ENCODE measurements at regions not wholly inside any gene's neighbourhood (a gene's known extent, or its start where the extent isn't known, plus 50 kb on each side); places are given as distances from the start of the nearest gene placed in this dataset.

DNA sequence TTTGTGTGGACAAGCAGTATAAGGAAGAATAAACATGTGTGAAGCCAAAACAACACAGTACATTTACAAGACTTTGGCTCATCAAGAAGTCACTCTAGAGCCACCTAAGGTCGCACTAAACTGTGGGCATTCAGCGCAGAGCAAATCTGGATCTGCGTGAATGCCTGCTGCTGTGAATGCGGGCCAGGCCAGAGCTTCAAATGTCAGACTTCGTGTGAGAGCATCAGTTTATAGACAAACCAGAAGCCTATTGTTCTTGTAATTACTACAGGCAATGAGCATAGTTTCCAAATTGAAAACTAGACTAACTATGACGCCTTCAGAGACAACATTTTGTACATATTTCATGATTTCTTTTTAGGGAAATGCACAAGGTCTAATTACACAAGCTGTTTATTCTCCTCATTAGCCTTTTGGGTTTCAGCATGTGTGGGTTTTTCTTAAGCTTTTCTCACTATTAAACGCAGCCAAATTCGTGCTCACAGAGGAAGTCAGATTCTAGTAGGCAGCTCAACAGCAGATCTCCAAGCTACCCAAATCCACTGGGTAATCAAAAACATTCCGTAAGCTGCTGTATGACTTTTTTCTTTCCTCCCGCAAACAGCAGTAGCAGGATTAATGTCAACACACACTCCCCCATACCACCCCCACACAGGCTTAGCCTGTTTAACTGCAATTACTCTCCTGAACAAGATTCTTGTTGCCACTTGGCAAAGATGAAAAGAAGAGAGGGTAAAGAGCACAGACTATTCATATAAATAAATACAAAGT, 84.5 kb upstream of the SETMAR start:
- Histone ChIP-seq H3K4me3 (no peak overlapping the region), H3K4me1 (peaks cover 0 to 13% (median 5%) of the 10 kb centered on the region in 4 donors), H3K9me3 (peaks cover 0 to 21% (median 0%) of the 10 kb centered on the region in 4 donors), H3K27me3 (no peaks in the 10 kb centered on the region), H3K27ac (no peak overlapping the region), H3K36me3 (no peaks in the 10 kb centered on the region)
- 21 to 34% methylated on average over 10 of the region's 10 CpGs for WGBS, 2 donors
- no peak for DNase-seq (ENCODE audit: low spot score in 2 of 2)
- TF ChIP-seq EP300 (IDR thresholded peaks at IDR 0.05): no peak
- TF ChIP-seq, protein P1, sequence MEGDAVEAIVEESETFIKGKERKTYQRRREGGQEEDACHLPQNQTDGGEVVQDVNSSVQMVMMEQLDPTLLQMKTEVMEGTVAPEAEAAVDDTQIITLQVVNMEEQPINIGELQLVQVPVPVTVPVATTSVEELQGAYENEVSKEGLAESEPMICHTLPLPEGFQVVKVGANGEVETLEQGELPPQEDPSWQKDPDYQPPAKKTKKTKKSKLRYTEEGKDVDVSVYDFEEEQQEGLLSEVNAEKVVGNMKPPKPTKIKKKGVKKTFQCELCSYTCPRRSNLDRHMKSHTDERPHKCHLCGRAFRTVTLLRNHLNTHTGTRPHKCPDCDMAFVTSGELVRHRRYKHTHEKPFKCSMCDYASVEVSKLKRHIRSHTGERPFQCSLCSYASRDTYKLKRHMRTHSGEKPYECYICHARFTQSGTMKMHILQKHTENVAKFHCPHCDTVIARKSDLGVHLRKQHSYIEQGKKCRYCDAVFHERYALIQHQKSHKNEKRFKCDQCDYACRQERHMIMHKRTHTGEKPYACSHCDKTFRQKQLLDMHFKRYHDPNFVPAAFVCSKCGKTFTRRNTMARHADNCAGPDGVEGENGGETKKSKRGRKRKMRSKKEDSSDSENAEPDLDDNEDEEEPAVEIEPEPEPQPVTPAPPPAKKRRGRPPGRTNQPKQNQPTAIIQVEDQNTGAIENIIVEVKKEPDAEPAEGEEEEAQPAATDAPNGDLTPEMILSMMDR (IDR thresholded peaks at IDR 0.05): no peak
- TF ChIP-seq POLR2A (IDR thresholded peaks at IDR 0.05): no peak

DNA sequence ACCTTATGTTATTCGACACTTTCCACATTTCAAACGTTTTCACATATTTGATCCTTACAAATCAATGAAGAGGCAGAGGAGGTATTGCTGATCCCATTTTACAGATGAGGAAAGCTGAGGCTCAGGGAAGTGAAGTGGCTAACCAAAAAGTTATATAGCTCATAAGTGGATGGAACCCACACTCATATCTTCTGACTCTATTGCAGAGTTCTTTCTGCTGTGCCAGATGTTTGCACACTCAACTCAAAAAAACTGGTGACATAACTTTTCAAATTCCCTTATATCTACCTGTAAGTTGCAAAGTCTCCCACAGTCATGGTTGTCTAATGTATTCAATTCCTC, 84.0 kb upstream of the SETMAR start:
- 24 to 35% methylated on average over 2 of the region's 2 CpGs for WGBS, 2 donors
- H3K27me3 ChIP-seq: no peaks in the 10 kb centered on the region

GRCh38 chr3:4220065-4220464, 83.1 kb upstream of the SETMAR start:
- Histone ChIP-seq H3K4me1 (peaks cover 0 to 13% (median 5%) of the 10 kb centered on the region in 4 donors), H3K27ac (no peak overlapping the region), H3K9me3 (peaks cover 0 to 14% (median 0%) of the 10 kb centered on the region in 4 donors), H3K27me3 (no peaks in the 10 kb centered on the region), H3K36me3 (no peaks in the 10 kb centered on the region), H3K4me3 (no peak overlapping the region)
- DNase-seq (ENCODE audit: low spot score in 2 of 2): no peak
- TF ChIP-seq, protein P1 (IDR thresholded peaks at IDR 0.05): no peak
- TF ChIP-seq EP300 (IDR thresholded peaks at IDR 0.05): no peak
- no peak for TF ChIP-seq POLR2A (IDR thresholded peaks at IDR 0.05)
- WGBS, 2 donors: 43 to 52% methylated on average over 3 of the region's 3 CpGs

More for the DNA sequence above, 84.0 kb upstream of the SETMAR start:
- Histone ChIP-seq H3K4me3 (no peak overlapping the region), H3K27ac (no peak overlapping the region), H3K4me1 (peaks cover 0 to 13% (median 5%) of the 10 kb centered on the region in 4 donors), H3K9me3 (peaks cover 0 to 15% (median 0%) of the 10 kb centered on the region in 4 donors), H3K36me3 (no peaks in the 10 kb centered on the region)
- TF ChIP-seq, protein P1 (IDR thresholded peaks at IDR 0.05): no peak
- TF ChIP-seq EP300 (IDR thresholded peaks at IDR 0.05) (no peak), POLR2A (IDR thresholded peaks at IDR 0.05) (no peak)
- no peak for DNase-seq (ENCODE audit: low spot score in 2 of 2)

- TF ChIP-seq POLR2A (IDR thresholded peaks at IDR 0.05) (no peak), EP300 (IDR thresholded peaks at IDR 0.05) (no peak)
- TF ChIP-seq, protein P1 (IDR thresholded peaks at IDR 0.05): no peak
- 54 to 56% methylated on average over 5 of the region's 5 CpGs for WGBS, 2 donors
- DNase-seq (ENCODE audit: low spot score in 2 of 2): no peak
Observed at GRCh38 chr3:4222574-4223175, 80.5 kb upstream of the SETMAR start.

DNA sequence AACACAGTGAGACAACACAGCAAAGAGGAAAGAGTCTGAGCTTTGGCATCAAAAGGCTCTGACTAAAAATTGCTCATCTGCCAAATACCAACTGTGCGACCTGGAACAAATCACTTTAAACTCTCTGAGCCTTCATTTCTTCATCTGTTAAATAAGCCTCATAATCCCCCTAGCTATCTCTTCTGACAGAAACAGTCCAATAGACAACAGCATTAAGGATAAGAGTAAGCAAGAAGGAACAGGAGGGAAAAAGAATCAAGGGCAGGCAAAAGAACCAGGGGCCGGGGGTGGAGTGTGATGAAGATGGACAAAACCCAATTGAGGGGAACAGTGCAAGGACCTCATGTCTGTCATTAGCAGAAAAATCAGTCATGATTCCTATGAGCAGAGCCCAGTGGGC, 79.4 kb upstream of the SETMAR start:
- WGBS, 2 donors: 90 to 94% methylated on average over 2 of the region's 2 CpGs
- peaks cover 0 to 12% (median 5%) of the 10 kb centered on the region in 4 donors for H3K4me1 ChIP-seq
- TF ChIP-seq POLR2A (IDR thresholded peaks at IDR 0.05) (no peak), EP300 (IDR thresholded peaks at IDR 0.05) (no peak)
- TF ChIP-seq, protein P1 (IDR thresholded peaks at IDR 0.05): no peak
- DNase-seq (ENCODE audit: low spot score in 2 of 2): no peak
- no peak overlapping the region for H3K27ac ChIP-seq
- no peaks in the 10 kb centered on the region for H3K27me3 ChIP-seq
- H3K4me3 ChIP-seq: no peak overlapping the region
- no peaks in the 10 kb centered on the region for H3K9me3 ChIP-seq
- H3K36me3 ChIP-seq: no peaks in the 10 kb centered on the region

More at GRCh38 chr3:4222574-4223175, 80.5 kb upstream of the SETMAR start:
- no peaks in the 10 kb centered on the region for H3K36me3 ChIP-seq
- H3K27me3 ChIP-seq: no peaks in the 10 kb centered on the region
- H3K9me3 ChIP-seq: no peaks in the 10 kb centered on the region
- no peak overlapping the region for H3K4me3 ChIP-seq
- peaks cover 0 to 13% (median 5%) of the 10 kb centered on the region in 4 donors for H3K4me1 ChIP-seq
- no peak overlapping the region for H3K27ac ChIP-seq

All from tibial nerve (tissue), 4 donors.